ENCODE measurements at regions not wholly inside any gene's neighbourhood (a gene's known extent, or its start where the extent isn't known, plus 50 kb on each side); places are given as distances from the start of the nearest gene placed in this dataset.
"Not testable (repeated sequence)": the region's sequence is repeated elsewhere in the genome, so short reads cannot be mapped to it uniquely, and the experiment has no call there.

DNA sequence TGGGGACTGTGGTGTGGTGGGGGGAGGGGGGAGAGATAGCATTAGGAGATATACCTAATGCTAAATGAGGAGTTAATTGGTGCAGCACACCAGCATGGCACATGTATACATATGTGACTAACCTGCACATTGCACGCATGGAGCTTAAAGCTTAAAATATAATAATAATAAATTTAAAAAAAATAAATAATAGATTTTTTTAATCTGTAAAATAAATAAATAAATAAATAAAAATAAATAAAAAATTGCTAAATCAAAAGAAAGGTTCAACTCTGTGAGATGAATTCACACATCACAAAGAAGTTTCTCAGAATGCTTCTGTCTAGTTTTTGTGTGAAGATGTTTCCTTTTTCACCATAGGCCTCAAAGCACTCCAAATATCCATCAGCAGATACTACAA lies 1793.7 kb downstream of the UQCRFS1 start:
- H3K4me3 ChIP-seq (ENCODE audit: low read depth, low read length); H3K27me3 Mint-ChIP-seq (ENCODE audit: insufficient read depth, unreplicated experiment); H3K4me1 Mint-ChIP-seq (ENCODE audit: low read depth, unreplicated experiment); CTCF ChIA-PET; H3K27me3 ChIP-seq (replicated peaks; ENCODE audit: control insufficient read depth, insufficient read depth, low read length); intact Hi-C loops (cut with micrococcal nuclease; ENCODE audit: unreplicated experiment); H3K27ac Mint-ChIP-seq (ENCODE audit: unreplicated experiment); H3K4me1 ChIP-seq; POLR2A ChIA-PET; H3K4me3 Mint-ChIP-seq (ENCODE audit: unreplicated experiment); H3K9me3 ChIP-seq; H3K36me3 Mint-ChIP-seq (ENCODE audit: insufficient read depth, unreplicated experiment); H3K36me3 ChIP-seq (ENCODE audit: control insufficient read depth, insufficient read depth, low read length); DNase-seq; BruUV-seq (replicated peaks): not testable (repeated sequence)
- peaks cover 21% of the 10 kb centered on the region for H3K9me3 Mint-ChIP-seq (ENCODE audit: unreplicated experiment)

DNA sequence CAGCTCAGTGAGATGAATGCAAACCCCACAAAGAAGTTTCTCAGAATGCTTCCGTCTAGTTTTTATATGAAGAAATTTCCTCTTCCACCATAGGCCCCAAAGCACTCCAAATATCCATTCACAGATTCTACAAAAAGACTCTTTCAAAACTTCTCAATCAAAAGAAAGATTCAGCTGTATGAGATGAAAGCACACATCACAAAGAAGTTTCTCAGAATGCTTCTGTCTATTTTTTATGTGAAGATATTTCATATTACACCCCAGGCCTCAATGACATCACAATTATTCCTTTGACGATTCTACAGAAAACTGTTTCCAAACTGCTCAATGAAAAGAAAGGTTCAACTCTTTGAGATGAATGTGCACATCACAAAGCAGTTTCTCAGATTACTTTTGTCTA lies 1819.4 kb downstream of the UQCRFS1 start:
- no peaks in the 10 kb centered on the region for H3K27me3 Mint-ChIP-seq (ENCODE audit: insufficient read depth, unreplicated experiment)
- Histone ChIP-seq H3K36me3 (ENCODE audit: control insufficient read depth, insufficient read depth, low read length) (no peaks in the 10 kb centered on the region), H3K4me3 (ENCODE audit: low read depth, low read length) (no peak overlapping the region), H3K9me3 (peaks cover 9% of the 10 kb centered on the region; the same call in 1 of the 2 replicates), H3K4me1 (no peaks in the 10 kb centered on the region), H3K27me3 (replicated peaks; ENCODE audit: control insufficient read depth, insufficient read depth, low read length) (no peaks in the 10 kb centered on the region)
- TF ChIP-seq, protein P1, sequence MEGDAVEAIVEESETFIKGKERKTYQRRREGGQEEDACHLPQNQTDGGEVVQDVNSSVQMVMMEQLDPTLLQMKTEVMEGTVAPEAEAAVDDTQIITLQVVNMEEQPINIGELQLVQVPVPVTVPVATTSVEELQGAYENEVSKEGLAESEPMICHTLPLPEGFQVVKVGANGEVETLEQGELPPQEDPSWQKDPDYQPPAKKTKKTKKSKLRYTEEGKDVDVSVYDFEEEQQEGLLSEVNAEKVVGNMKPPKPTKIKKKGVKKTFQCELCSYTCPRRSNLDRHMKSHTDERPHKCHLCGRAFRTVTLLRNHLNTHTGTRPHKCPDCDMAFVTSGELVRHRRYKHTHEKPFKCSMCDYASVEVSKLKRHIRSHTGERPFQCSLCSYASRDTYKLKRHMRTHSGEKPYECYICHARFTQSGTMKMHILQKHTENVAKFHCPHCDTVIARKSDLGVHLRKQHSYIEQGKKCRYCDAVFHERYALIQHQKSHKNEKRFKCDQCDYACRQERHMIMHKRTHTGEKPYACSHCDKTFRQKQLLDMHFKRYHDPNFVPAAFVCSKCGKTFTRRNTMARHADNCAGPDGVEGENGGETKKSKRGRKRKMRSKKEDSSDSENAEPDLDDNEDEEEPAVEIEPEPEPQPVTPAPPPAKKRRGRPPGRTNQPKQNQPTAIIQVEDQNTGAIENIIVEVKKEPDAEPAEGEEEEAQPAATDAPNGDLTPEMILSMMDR (IDR thresholded peaks at IDR 0.05; ENCODE audit: insufficient read depth in 1 of 2, low read depth in 1 of 2, low read length in 1 of 2, severe bottlenecking in 1 of 2, unreplicated experiment in 1 of 2): no peak
- ChIA-PET POLR2A (no interaction called here), CTCF (no interaction called here)
- H3K27ac Mint-ChIP-seq (ENCODE audit: unreplicated experiment): no peak overlapping the region
- peaks cover 87% of the 10 kb centered on the region for H3K9me3 Mint-ChIP-seq (ENCODE audit: unreplicated experiment)
- H3K36me3 Mint-ChIP-seq (ENCODE audit: insufficient read depth, unreplicated experiment): no peaks in the 10 kb centered on the region
- DNase-seq: no peak
- BruUV-seq (replicated peaks): no TSS peak
- no peak overlapping the region for H3K4me3 Mint-ChIP-seq (ENCODE audit: unreplicated experiment)
- no peaks in the 10 kb centered on the region for H3K4me1 Mint-ChIP-seq (ENCODE audit: low read depth, unreplicated experiment)
- intact Hi-C loops (cut with micrococcal nuclease; ENCODE audit: unreplicated experiment): no loop called here

DNA sequence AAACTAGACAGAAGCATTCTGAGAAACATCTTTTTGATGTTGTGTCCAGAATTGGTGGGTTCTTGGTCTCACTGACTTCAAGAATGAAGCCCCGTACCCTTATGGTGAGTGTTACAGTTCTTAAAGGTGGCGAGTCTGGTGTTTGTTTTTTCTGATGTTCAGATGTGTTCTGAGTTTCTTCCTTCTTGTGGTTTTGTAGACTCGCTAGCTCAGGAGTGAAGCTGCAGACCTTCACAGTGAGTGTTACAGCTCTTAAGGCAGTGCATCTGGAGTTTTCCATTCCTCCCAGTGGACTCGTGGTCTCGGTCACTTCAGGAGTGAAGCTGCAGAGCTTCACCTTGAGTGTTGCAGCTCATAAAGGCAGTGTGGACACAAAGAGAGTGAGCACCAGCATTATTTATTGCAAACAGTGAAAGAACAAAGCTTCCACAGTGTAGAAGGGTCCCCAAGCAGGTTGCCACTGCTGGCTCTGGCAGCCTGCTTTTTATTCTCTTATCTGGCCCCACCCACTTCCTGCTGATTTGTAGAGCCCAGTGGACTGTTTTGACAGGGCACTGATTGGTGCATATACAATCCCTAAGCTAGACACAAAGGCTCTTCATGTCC lies 1820.8 kb downstream of the UQCRFS1 start:
- Mint-ChIP-seq H3K27ac (ENCODE audit: unreplicated experiment) (no peak overlapping the region), H3K27me3 (ENCODE audit: insufficient read depth, unreplicated experiment) (no peaks in the 10 kb centered on the region), H3K4me1 (ENCODE audit: low read depth, unreplicated experiment) (no peaks in the 10 kb centered on the region), H3K36me3 (ENCODE audit: insufficient read depth, unreplicated experiment) (no peaks in the 10 kb centered on the region), H3K9me3 (ENCODE audit: unreplicated experiment) (peaks cover 87% of the 10 kb centered on the region), H3K4me3 (ENCODE audit: unreplicated experiment) (no peak overlapping the region)
- TF ChIP-seq, protein P1 (IDR thresholded peaks at IDR 0.05; ENCODE audit: insufficient read depth in 1 of 2, low read depth in 1 of 2, low read length in 1 of 2, severe bottlenecking in 1 of 2, unreplicated experiment in 1 of 2): no peak
- POLR2A ChIA-PET: no interaction called here
- no peaks in the 10 kb centered on the region for H3K36me3 ChIP-seq (ENCODE audit: control insufficient read depth, insufficient read depth, low read length)
- peak in 1 of 2 experiments; percentile 14 for DNase-seq
- no peak overlapping the region for H3K4me3 ChIP-seq (ENCODE audit: low read depth, low read length)
- CTCF ChIA-PET: no interaction called here
- H3K9me3 ChIP-seq: peaks cover 21% of the 10 kb centered on the region
- no TSS peak for BruUV-seq (replicated peaks)
- H3K4me1 ChIP-seq: no peaks in the 10 kb centered on the region
- no peaks in the 10 kb centered on the region for H3K27me3 ChIP-seq (replicated peaks; ENCODE audit: control insufficient read depth, insufficient read depth, low read length)
- intact Hi-C loops (cut with micrococcal nuclease; ENCODE audit: unreplicated experiment): no loop called here

DNA sequence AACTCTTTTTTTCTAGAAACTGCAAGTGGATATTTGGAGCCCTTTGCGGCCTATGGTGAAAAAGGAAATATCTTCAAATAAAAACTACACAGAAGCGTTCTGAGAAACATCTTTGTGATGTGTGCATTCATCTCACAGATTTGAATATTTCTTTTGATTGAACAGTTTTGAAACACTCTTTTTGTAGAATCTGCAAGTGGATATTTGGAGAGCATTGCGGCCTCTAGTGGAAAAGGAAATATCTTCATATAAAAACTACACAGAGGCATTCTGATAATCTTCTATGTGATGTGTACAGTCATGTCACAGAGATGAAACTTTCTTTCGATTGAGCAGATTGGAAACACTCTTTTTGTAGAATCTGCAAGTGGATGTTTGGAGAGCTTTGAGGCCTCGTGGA lies 1833.6 kb downstream of the UQCRFS1 start:
- peaks cover 14% of the 10 kb centered on the region for H3K9me3 ChIP-seq
- BruUV-seq (replicated peaks); H3K36me3 ChIP-seq (ENCODE audit: control insufficient read depth, insufficient read depth, low read length); H3K27ac Mint-ChIP-seq (ENCODE audit: unreplicated experiment); H3K4me1 ChIP-seq; intact Hi-C loops (cut with micrococcal nuclease; ENCODE audit: unreplicated experiment); H3K4me3 ChIP-seq (ENCODE audit: low read depth, low read length); DNase-seq; H3K4me3 Mint-ChIP-seq (ENCODE audit: unreplicated experiment); H3K4me1 Mint-ChIP-seq (ENCODE audit: low read depth, unreplicated experiment); POLR2A ChIA-PET; H3K27me3 ChIP-seq (replicated peaks; ENCODE audit: control insufficient read depth, insufficient read depth, low read length); CTCF ChIA-PET; H3K36me3 Mint-ChIP-seq (ENCODE audit: insufficient read depth, unreplicated experiment); H3K27me3 Mint-ChIP-seq (ENCODE audit: insufficient read depth, unreplicated experiment): not testable (repeated sequence)
- peaks cover 33% of the 10 kb centered on the region for H3K9me3 Mint-ChIP-seq (ENCODE audit: unreplicated experiment)

DNA sequence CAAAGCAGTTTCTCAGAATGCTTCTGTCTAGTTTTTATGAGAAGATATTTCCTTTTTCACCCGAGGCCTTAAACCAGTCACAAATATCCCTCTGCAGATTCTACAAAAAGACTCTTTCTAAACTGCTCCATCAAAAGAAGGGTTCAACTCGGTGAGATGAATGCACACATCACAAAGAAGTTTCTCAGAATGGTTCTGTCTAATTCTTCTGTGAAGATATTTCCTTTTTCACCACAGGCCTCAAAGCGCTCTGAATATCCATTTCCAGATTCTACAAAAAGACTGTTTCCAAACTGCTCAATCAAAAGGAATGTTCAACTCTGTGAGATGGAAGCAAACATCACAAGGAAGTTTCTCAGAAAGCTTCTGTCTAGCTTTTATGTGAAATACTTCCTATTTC lies 1843.3 kb downstream of the UQCRFS1 start:
- H3K27me3 ChIP-seq (replicated peaks; ENCODE audit: control insufficient read depth, insufficient read depth, low read length); H3K4me1 Mint-ChIP-seq (ENCODE audit: low read depth, unreplicated experiment); DNase-seq; H3K4me1 ChIP-seq; H3K36me3 Mint-ChIP-seq (ENCODE audit: insufficient read depth, unreplicated experiment); H3K4me3 ChIP-seq (ENCODE audit: low read depth, low read length); intact Hi-C loops (cut with micrococcal nuclease; ENCODE audit: unreplicated experiment); H3K27me3 Mint-ChIP-seq (ENCODE audit: insufficient read depth, unreplicated experiment); POLR2A ChIA-PET; H3K4me3 Mint-ChIP-seq (ENCODE audit: unreplicated experiment); H3K36me3 ChIP-seq (ENCODE audit: control insufficient read depth, insufficient read depth, low read length); BruUV-seq (replicated peaks); H3K27ac Mint-ChIP-seq (ENCODE audit: unreplicated experiment); CTCF ChIA-PET: not testable (repeated sequence)
- H3K9me3 Mint-ChIP-seq (ENCODE audit: unreplicated experiment): peaks cover 64% of the 10 kb centered on the region
- peaks cover 16% of the 10 kb centered on the region for H3K9me3 ChIP-seq

DNA sequence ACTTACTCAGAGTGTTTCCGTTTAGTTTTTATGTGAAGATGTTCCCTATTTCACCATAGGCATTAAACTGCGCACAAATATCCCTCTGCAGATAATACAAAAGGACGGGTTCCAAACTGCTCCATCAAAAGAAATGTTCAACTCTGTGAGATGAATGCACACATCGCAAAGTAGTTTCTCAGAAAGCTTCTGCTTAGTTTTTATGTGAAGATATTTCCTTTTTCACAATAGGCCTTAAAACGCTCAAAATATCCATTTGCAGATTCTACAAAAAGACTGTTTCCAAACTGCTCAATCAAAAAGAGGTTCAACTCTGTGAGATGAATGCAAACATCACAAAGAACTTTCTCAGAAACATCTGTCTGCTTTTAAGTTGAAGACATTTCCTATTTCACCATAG lies 1850.5 kb downstream of the UQCRFS1 start:
- H3K36me3 Mint-ChIP-seq (ENCODE audit: insufficient read depth, unreplicated experiment); BruUV-seq (replicated peaks); H3K36me3 ChIP-seq (ENCODE audit: control insufficient read depth, insufficient read depth, low read length); CTCF ChIA-PET; H3K4me1 Mint-ChIP-seq (ENCODE audit: low read depth, unreplicated experiment); POLR2A ChIA-PET; H3K4me3 ChIP-seq (ENCODE audit: low read depth, low read length); H3K4me1 ChIP-seq; H3K27me3 Mint-ChIP-seq (ENCODE audit: insufficient read depth, unreplicated experiment); intact Hi-C loops (cut with micrococcal nuclease; ENCODE audit: unreplicated experiment); H3K27me3 ChIP-seq (replicated peaks; ENCODE audit: control insufficient read depth, insufficient read depth, low read length); DNase-seq; H3K4me3 Mint-ChIP-seq (ENCODE audit: unreplicated experiment); H3K27ac Mint-ChIP-seq (ENCODE audit: unreplicated experiment): not testable (repeated sequence)
- peaks cover 88% of the 10 kb centered on the region for H3K9me3 Mint-ChIP-seq (ENCODE audit: unreplicated experiment)
- H3K9me3 ChIP-seq: peaks cover 35% of the 10 kb centered on the region

Data from Caco-2 (cell line).